Lung (tissue), 11 donors: ENCODE measurements at regions not wholly inside any gene's neighbourhood (a gene's known extent, or its start where the extent isn't known, plus 50 kb on each side); places are given as distances from the start of the nearest gene placed in this dataset.
"Not testable (repeated sequence)": the region's sequence is repeated elsewhere in the genome, so short reads cannot be mapped to it uniquely, and the experiment has no call there.

Source experiments
- ATAC-seq: fragments of 200-7000 bp; cut with Tn5 transposase; one replicate; pipeline ENCODE4 v1.9.1; 2020; ENCODE audit warnings: moderate number of reproducible peaks; ENCODE audit not compliant: insufficient read depth, low FRiP score
- DNase-seq, 3 donors: peaks; one replicate each; pipeline ENCODE4 v3.0.0-alpha.2; 2013 to 2017
- H3K27ac ChIP-seq, 2 donors: one replicate each; pipeline ENCODE4 v1.5.1; 2013; ENCODE audit warnings: mild to moderate bottlenecking in 2 of 2, moderate library complexity in 2 of 2, control low read depth in 1 of 2, inconsistent platforms in 1 of 2, low read depth in 1 of 2, low read length in 1 of 2
- H3K27me3 ChIP-seq, 3 donors: one replicate each; pipeline ENCODE4 v1.5.1; 2013; ENCODE audit warnings: low read length in 2 of 3; ENCODE audit not compliant: control insufficient read depth in 3 of 3, insufficient read depth in 3 of 3
- H3K36me3 ChIP-seq, 4 donors: one replicate each; pipeline ENCODE4 v1.5.1; 2013; ENCODE audit warnings: low read length in 4 of 4, mild to moderate bottlenecking in 1 of 4, moderate library complexity in 1 of 4; ENCODE audit not compliant: control insufficient read depth in 4 of 4, insufficient read depth in 4 of 4
- H3K4me1 ChIP-seq, 5 donors: one replicate each; pipeline ENCODE4 v1.5.1; 2013; ENCODE audit warnings: low read length in 5 of 5, mild to moderate bottlenecking in 2 of 5, moderate library complexity in 1 of 5; ENCODE audit not compliant: control insufficient read depth in 5 of 5, insufficient read depth in 5 of 5
- H3K4me3 ChIP-seq: one replicate; pipeline ENCODE4 v1.5.1; 2013; ENCODE audit warnings: mild to moderate bottlenecking, control low read depth, moderate library complexity
- H3K9ac ChIP-seq, 2 donors: one replicate each; pipeline ENCODE4 v1.5.1; 2013; ENCODE audit warnings: low read length in 2 of 2, control low read depth in 1 of 2; ENCODE audit not compliant: insufficient read depth in 1 of 2
- H3K9me3 ChIP-seq, 4 donors: one replicate each; pipeline ENCODE4 v1.5.1; 2013; ENCODE audit warnings: low read length in 3 of 4, mild to moderate bottlenecking in 1 of 4, moderate library complexity in 1 of 4; ENCODE audit not compliant: control insufficient read depth in 4 of 4, insufficient read depth in 3 of 4
- CTCF ChIP-seq: IDR thresholded peaks from 2 replicates; pipeline ENCODE4 v1.5.1; 2012; ENCODE audit warnings: mild to moderate bottlenecking; ENCODE audit errors: control extremely low read depth, extremely low read depth
- WGBS, 2 donors: extraction: QIAGEN DNeasy Blood & Tissue Kit; methylation state at CpG; one replicate each; pipeline ENCODE4 v1.1.7; 2013; 5-methylcytosine and 5-hydroxymethylcytosine counted together
- donor health status: control.
- donor health status: control.
- donor health status: Bipolar disorder and iron deficiency.
- donor health status: healthy.
- donor health status: DM: yes; HTN: yes; CAD: no.

DNA sequence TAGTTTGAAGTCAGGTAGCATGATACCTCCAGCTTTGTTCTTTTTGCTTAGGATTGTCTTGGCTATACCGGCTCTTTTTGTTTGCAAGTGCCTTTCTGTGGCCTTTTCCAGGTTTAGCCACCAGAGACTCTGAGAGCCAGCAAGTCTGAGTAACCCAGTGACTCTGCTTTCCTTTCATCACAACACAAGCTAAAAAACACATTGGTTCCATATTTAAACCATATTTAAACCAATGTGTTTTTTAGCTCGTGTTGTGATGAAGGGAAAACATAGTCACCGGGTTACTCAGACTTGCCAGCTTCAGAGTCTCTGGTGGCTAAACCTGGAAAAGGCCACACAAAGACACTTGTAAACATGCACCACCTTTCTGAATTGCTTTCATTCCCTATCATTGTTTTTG is 493.3 kb downstream of the NTRK2 start:
- no peak for TF ChIP-seq CTCF
- DNase-seq = no peak
- no peaks in the 10 kb centered on the region for H3K36me3 ChIP-seq
- H3K9ac ChIP-seq = no peak overlapping the region
- H3K4me3 ChIP-seq = no peak overlapping the region
- no peaks in the 10 kb centered on the region for H3K4me1 ChIP-seq
- no peak for ATAC-seq
- no peaks in the 10 kb centered on the region for H3K27me3 ChIP-seq
- H3K27ac ChIP-seq = no peak overlapping the region
- peaks cover 0 to 4% (median 1%) of the 10 kb centered on the region in 4 donors for H3K9me3 ChIP-seq
- 81 to 95% methylated on average over 3 of the region's 3 CpGs for WGBS, 2 donors

DNA sequence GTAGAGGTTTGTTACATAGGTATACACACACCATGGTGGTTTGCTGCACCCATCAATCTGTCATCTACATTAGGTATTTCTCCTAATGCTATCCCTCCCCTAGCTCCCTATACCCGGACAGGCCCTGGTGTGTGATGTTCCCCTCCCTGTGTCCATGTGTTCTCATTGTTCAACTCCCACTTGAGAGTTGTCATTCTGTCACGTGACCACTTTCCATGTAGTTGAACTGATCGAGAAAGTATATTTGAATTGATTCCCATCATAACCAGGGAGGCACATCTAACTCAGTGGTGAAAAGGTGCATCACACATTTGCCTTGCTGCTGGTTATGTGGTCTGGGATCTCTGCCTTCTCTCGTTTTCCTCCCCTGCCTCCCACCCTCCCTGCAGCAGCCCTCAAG is 491.4 kb downstream of the NTRK2 start:
- not testable (repeated sequence) for H3K27me3 ChIP-seq, H3K9me3 ChIP-seq, H3K9ac ChIP-seq, H3K4me1 ChIP-seq, H3K36me3 ChIP-seq, H3K4me3 ChIP-seq, ATAC-seq, DNase-seq, H3K27ac ChIP-seq
- WGBS, 2 donors = 88 to 92% methylated on average over 3 to 4 of the region's 4 CpGs

DNA sequence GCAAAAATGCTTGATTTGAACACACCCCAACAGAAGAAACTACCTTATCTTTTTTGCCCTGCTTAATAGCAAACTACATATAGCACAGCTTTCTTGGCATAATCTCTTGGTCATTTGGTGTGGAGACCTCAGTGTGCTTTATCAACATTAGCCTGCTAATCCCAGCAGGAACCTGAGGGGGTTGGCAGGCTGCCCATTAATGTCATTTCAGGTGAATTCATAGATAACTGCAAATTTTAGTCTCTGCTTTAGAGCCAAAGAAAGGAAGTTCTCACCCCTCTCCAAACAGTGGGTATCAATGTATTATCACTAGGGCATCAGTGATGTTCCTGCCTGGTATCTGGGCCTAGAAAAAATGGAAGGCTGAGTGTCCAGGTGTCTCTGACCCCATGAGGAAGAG is 489.0 kb downstream of the NTRK2 start:
- TF ChIP-seq CTCF = no peak
- no peaks in the 10 kb centered on the region for H3K27me3 ChIP-seq
- no peak for ATAC-seq
- H3K9me3 ChIP-seq = peaks cover 0 to 4% (median 1%) of the 10 kb centered on the region in 4 donors
- H3K36me3 ChIP-seq = no peaks in the 10 kb centered on the region
- DNase-seq = no peak
- H3K4me3 ChIP-seq = no peak overlapping the region
- no peak overlapping the region for H3K27ac ChIP-seq
- no peak overlapping the region for H3K9ac ChIP-seq
- no peaks in the 10 kb centered on the region for H3K4me1 ChIP-seq

DNA sequence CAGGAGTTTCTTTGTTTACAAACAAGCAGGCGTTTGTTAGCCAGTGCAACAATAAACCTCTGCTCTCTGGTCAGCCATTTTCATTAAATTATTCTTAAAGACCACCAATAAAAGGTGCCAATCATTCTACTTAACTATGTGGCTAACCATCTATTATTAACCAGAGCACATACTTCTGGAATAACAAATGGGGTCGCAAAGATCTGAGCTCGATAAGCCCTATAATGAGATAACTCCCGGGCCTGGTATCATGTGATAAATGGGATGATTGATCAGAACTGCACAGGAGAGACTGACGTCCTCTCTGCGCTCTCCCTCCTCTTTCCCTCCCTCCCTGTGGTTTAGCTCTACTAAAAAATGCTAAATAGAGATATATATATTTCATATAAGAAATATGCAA is 488.2 kb downstream of the NTRK2 start:
- ATAC-seq (no peak), DNase-seq (no peak)
- Histone ChIP-seq H3K4me3 (no peak overlapping the region), H3K36me3 (no peaks in the 10 kb centered on the region), H3K4me1 (no peaks in the 10 kb centered on the region), H3K9ac (no peak overlapping the region), H3K27me3 (no peaks in the 10 kb centered on the region), H3K27ac (no peak overlapping the region), H3K9me3 (peaks cover 0 to 4% (median 1%) of the 10 kb centered on the region in 4 donors)
- TF ChIP-seq CTCF = no peak
- WGBS, 2 donors = 56 to 63% methylated on average over 6 of the region's 6 CpGs
